Panc1 (cell line): ENCODE measurements at regions not wholly inside any gene's neighbourhood (a gene's known extent, or its start where the extent isn't known, plus 50 kb on each side); places are given as distances from the start of the nearest gene placed in this dataset.

Experiments used
- ATAC-seq: fragments of 200-7000 bp; cut with Tn5 transposase; 2 replicates; pipeline ENCODE4 v1.9.1; 2020; ENCODE audit warnings: mild to moderate bottlenecking, moderate library complexity
- BruUV-seq: library from RNA; stranded (reverse); fragments of 400-500 nt; replicated peaks from 2 replicates; lab custom pipeline; 2021; lab: Mats Ljungman, UMichigan
- CTCF ChIA-PET: fragments of 300-600 bp; sonication (Branson Sonifier 250); formaldehyde crosslinking; loops from one replicate; lab custom pipeline; 2022; ENCODE audit warnings: antibody characterized with exemption; lab: Charles Lee
- POLR2A ChIA-PET: fragments of 300-600 bp; sonication (Branson Sonifier 250); formaldehyde crosslinking; loops from one replicate; lab custom pipeline; 2022; ENCODE audit warnings: antibody characterized with exemption; lab: Charles Lee
- DNase-seq: peaks from one replicate; pipeline ENCODE4 v3.0.0-alpha.2; 2010; ENCODE audit warnings: low read depth, low spot score
- H3K27ac ChIP-seq: 2 replicates; pipeline ENCODE4 v1.5.1; 2011; ENCODE audit warnings: mild to moderate bottlenecking, low read length, inconsistent platforms
- H3K27me3 ChIP-seq: fragments of 200-500 bp; sonication (Bioruptor generic); 2 replicates; pipeline ENCODE4 v1.6.0; 2014; ENCODE audit warnings: low read length, inconsistent platforms; ENCODE audit not compliant: control insufficient read depth, insufficient read depth
- H3K36me3 ChIP-seq: fragments of 200-500 bp; sonication (Bioruptor generic); 2 replicates; pipeline ENCODE4 v1.5.1; 2014; ENCODE audit warnings: inconsistent platforms, mild to moderate bottlenecking, low read length, moderate library complexity; ENCODE audit not compliant: control insufficient read depth, insufficient read depth
- H3K4me1 ChIP-seq: 2 replicates; pipeline ENCODE4 v1.5.1; 2011; ENCODE audit warnings: inconsistent platforms, mild to moderate bottlenecking, low read length, moderate library complexity; ENCODE audit not compliant: control insufficient read depth, insufficient read depth
- H3K4me3 ChIP-seq, 2 experiments: 2 replicates each; pipeline ENCODE4 v1.5.1; 2011 to 2012; ENCODE audit warnings: low read depth in 2 of 2, low read length in 2 of 2, mild to moderate bottlenecking in 2 of 2, inconsistent platforms in 1 of 2, moderate library complexity in 1 of 2
- H3K9me3 ChIP-seq: fragments of 200-500 bp; sonication (Bioruptor generic); 2 replicates; pipeline ENCODE4 v1.5.1; 2014; ENCODE audit warnings: low read depth, mild to moderate bottlenecking, inconsistent platforms, low read length, moderate library complexity; ENCODE audit not compliant: control insufficient read depth, insufficient read depth
- POLR2AphosphoS5 ChIP-seq: IDR thresholded peaks from 2 replicates; pipeline ENCODE4 v1.6.1; 2012; ENCODE audit warnings: mild to moderate bottlenecking, low read depth, low read length, moderate library complexity
- REST ChIP-seq, 2 experiments: IDR thresholded peaks; 2 replicates each; pipeline ENCODE4 v1.6.1; 2011 to 2012; ENCODE audit warnings: low read depth in 2 of 2, control low read depth in 1 of 2, low read length in 1 of 2, mild to moderate bottlenecking in 1 of 2, moderate library complexity in 1 of 2; ENCODE audit not compliant: insufficient read depth in 1 of 2
- SIN3A ChIP-seq: IDR thresholded peaks from 2 replicates; pipeline ENCODE4 v1.6.1; 2012; ENCODE audit warnings: low read depth, mild to moderate bottlenecking, low read length, moderate library complexity, borderline replicate concordance; ENCODE audit not compliant: insufficient read depth
- TCF7L2 ChIP-seq: IDR thresholded peaks from 2 replicates; pipeline ENCODE4 v1.6.1; 2011; ENCODE audit warnings: mild to moderate bottlenecking, low read depth, low read length, inconsistent platforms
- in situ Hi-C: cut with HindIII; loops from 2 replicates; pipeline ENCODE4 v1.10.0; 2016; ENCODE audit warnings: low sequenced_read_pairs, low pct_unique_long_range_greater_than_20kb
- intact Hi-C: fragments of 100-400 bp; cut with micrococcal nuclease; formaldehyde crosslinking; loops from one replicate; pipeline ENCODE4 v1.10.0; 2022; ENCODE audit not compliant: unreplicated experiment
- TF ChIP-seq, protein P1 (sequence below): fragments of 450-650 bp; IDR thresholded peaks from 2 replicates; pipeline ENCODE4 v1.5.1; 2017; ENCODE audit warnings: mild to moderate bottlenecking

DNA sequence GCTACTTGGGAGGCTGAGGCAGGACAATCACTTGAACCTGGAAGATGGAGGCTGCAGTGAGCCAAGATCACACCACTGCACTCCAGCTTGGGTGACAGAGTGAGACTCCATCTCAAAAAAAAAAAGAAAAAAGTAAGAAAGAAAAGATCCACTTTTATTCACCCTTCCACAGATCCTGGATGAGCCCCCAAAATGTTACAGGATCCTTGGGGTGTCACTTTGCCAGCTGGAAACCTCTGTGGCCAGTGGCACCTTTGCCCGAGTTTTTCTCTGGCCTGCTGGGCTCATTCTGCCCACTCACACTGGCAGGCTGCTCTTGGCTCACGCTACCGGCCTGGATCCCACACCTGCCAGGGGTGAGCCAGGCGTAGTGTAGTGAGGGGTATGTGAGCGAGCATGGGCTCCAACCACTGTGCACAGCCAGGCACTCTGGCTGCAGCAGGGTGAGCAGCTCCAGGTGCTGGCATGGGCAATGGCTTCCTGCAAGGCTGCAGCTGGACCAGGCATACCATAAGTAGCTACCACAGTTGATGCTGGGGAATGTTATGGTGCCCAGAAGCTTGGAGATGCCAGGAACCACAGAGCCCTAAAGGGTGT is 57.8 kb upstream of the C15orf39 start:
- no peaks in the 10 kb centered on the region for H3K36me3 ChIP-seq
- H3K4me3 ChIP-seq = no peak overlapping the region
- H3K27me3 ChIP-seq = no peaks in the 10 kb centered on the region
- no peak overlapping the region for H3K27ac ChIP-seq
- DNase-seq = no peak
- POLR2A ChIA-PET = no interaction called here
- H3K9me3 ChIP-seq = peaks cover 20% of the 10 kb centered on the region; the same call in 1 of the 2 replicates
- ATAC-seq = no peak
- no peaks in the 10 kb centered on the region for H3K4me1 ChIP-seq
- TF ChIP-seq REST (IDR thresholded peaks at IDR 0.05; ENCODE audit: insufficient read depth in 1 of 2, low read depth in 2 of 2, low read length in 1 of 2) (no peak), SIN3A (no peak), POLR2AphosphoS5 (no peak), TCF7L2 (no peak)
- CTCF ChIA-PET = no interaction called here
- no TSS peak for BruUV-seq
- intact Hi-C loops = no loop called here
- in situ Hi-C loops = no loop called here

- Histone ChIP-seq H3K36me3 (no peaks in the 10 kb centered on the region), H3K9me3 (peaks cover 20% of the 10 kb centered on the region; the same call in 1 of the 2 replicates), H3K27me3 (no peaks in the 10 kb centered on the region), H3K27ac (no peak overlapping the region), H3K4me1 (no peaks in the 10 kb centered on the region), H3K4me3 (no peak overlapping the region)
- TF ChIP-seq TCF7L2 = no peak
- TF ChIP-seq, protein P1, sequence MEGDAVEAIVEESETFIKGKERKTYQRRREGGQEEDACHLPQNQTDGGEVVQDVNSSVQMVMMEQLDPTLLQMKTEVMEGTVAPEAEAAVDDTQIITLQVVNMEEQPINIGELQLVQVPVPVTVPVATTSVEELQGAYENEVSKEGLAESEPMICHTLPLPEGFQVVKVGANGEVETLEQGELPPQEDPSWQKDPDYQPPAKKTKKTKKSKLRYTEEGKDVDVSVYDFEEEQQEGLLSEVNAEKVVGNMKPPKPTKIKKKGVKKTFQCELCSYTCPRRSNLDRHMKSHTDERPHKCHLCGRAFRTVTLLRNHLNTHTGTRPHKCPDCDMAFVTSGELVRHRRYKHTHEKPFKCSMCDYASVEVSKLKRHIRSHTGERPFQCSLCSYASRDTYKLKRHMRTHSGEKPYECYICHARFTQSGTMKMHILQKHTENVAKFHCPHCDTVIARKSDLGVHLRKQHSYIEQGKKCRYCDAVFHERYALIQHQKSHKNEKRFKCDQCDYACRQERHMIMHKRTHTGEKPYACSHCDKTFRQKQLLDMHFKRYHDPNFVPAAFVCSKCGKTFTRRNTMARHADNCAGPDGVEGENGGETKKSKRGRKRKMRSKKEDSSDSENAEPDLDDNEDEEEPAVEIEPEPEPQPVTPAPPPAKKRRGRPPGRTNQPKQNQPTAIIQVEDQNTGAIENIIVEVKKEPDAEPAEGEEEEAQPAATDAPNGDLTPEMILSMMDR = no peak
- no peak for TF ChIP-seq POLR2AphosphoS5
- no peak for TF ChIP-seq SIN3A
- no peak for TF ChIP-seq REST (IDR thresholded peaks at IDR 0.05; ENCODE audit: insufficient read depth in 1 of 2, low read depth in 2 of 2, low read length in 1 of 2)
- intact Hi-C loops (no loop called here), in situ Hi-C loops (no loop called here)
- no peak for DNase-seq
- POLR2A ChIA-PET = no interaction called here
- ATAC-seq = no peak
- no TSS peak for BruUV-seq
- CTCF ChIA-PET = interaction anchor here (0.6 kb wide), 1 partner anchor 56 kb away, joined by 3 read pairs; no protein-coding TSS in a partner anchor
Observed at GRCh38 chr15:75145027-75145841, 56.4 kb upstream of the C15orf39 start.
